NCI-H2029 (cell line): ENCODE measurements at regions not wholly inside any gene's neighbourhood (a gene's known extent, or its start where the extent isn't known, plus 50 kb on each side); places are given as distances from the start of the nearest gene placed in this dataset.

Experiments
- DNase-seq: peaks from one replicate; lab custom pipeline; 2025; lab: John Stamatoyannopoulos, UW

GRCh38 chr15:93233710-93234109, 144.7 kb upstream of the RGMA start:
- no peak for DNase-seq

- DNase-seq = no peak
These were observed 143.8 kb upstream of the RGMA start for GRCh38 chr15:93232845-93233244.

- DNase-seq = no peak
These were observed 143.0 kb upstream of the RGMA start for GRCh38 chr15:93231994-93232393.

- DNase-seq = no peak
These were observed 142.4 kb upstream of the RGMA start for GRCh38 chr15:93231261-93231925.

GRCh38 chr15:93228546-93228945, 139.5 kb upstream of the RGMA start:
- DNase-seq = no peak

- DNase-seq = no peak
These were observed 134.8 kb upstream of the RGMA start for GRCh38 chr15:93223803-93224202.

- DNase-seq = no peak
These were observed 132.7 kb upstream of the RGMA start for GRCh38 chr15:93221759-93222158.

GRCh38 chr15:93219859-93220420, 130.9 kb upstream of the RGMA start:
- DNase-seq = no peak

- no peak for DNase-seq
These were observed 128.3 kb upstream of the RGMA start for GRCh38 chr15:93217343-93217742.

GRCh38 chr15:93214106-93214505, 125.1 kb upstream of the RGMA start:
- DNase-seq = no peak

- DNase-seq = no peak
These were observed 124.3 kb upstream of the RGMA start for GRCh38 chr15:93213281-93213680.

- DNase-seq = no peak
These were observed 123.6 kb upstream of the RGMA start for GRCh38 chr15:93212578-93212977.

- DNase-seq = no peak
These were observed 122.0 kb upstream of the RGMA start for GRCh38 chr15:93210995-93211394.

GRCh38 chr15:93209690-93210445, 120.9 kb upstream of the RGMA start:
- no peak for DNase-seq

- no peak for DNase-seq
These were observed 117.9 kb upstream of the RGMA start for GRCh38 chr15:93206893-93207292.

GRCh38 chr15:93205413-93205812, 116.4 kb upstream of the RGMA start:
- no peak for DNase-seq

- DNase-seq = no peak
These were observed 114.0 kb upstream of the RGMA start for GRCh38 chr15:93203036-93203435.

- no peak for DNase-seq
These were observed 113.4 kb upstream of the RGMA start for GRCh38 chr15:93202405-93202804.

- DNase-seq = no peak
These were observed 112.9 kb upstream of the RGMA start for GRCh38 chr15:93201940-93202339.

GRCh38 chr15:93200837-93201226, 111.8 kb upstream of the RGMA start:
- DNase-seq = no peak

GRCh38 chr15:93200081-93200836, 111.2 kb upstream of the RGMA start:
- DNase-seq = no peak

- peak; percentile 15 for DNase-seq
These were observed 107.2 kb upstream of the RGMA start for GRCh38 chr15:93196135-93196670.
